ENCODE measurements at regions not wholly inside any gene's neighbourhood (a gene's known extent, or its start where the extent isn't known, plus 50 kb on each side); places are given as distances from the start of the nearest gene placed in this dataset.
"Not testable (repeated sequence)": the region's sequence is repeated elsewhere in the genome, so short reads cannot be mapped to it uniquely, and the experiment has no call there.

GRCh38 chr13:111586291-111586690 lies 265.8 kb downstream of the TEX29 start:
- no peak for DNase-seq (ENCODE audit: low spot score)

- no peak for DNase-seq (ENCODE audit: low spot score)
These were observed 266.8 kb downstream of the TEX29 start for GRCh38 chr13:111587249-111587648.

- DNase-seq (ENCODE audit: low spot score) = no peak
These were observed 268.9 kb downstream of the TEX29 start for GRCh38 chr13:111589321-111589720.

DNA sequence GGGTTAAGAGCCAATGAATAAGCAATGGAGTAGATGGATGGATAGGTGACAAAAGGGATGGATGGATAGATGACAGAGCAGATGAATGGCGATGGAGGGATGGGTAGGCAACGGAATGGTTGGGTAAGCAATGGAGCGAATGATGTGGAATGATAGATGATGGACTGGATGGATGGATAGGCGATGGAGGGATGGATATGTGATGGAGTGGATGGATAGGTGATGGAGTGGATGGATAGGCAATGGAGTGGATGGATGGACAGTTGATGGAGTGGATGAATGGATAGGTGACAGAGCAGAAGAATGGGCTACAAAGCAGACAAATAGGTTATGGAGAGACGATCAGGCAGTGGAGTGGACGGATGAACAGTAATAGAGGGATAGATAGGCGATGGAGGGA lies 269.6 kb downstream of the TEX29 start:
- DNase-seq (ENCODE audit: low spot score) = no peak

GRCh38 chr13:111590796-111591195 lies 270.4 kb downstream of the TEX29 start:
- DNase-seq (ENCODE audit: low spot score) = no peak

- DNase-seq (ENCODE audit: low spot score) = not testable (repeated sequence)
These were observed 273.0 kb downstream of the TEX29 start for GRCh38 chr13:111593490-111593889.

GRCh38 chr13:111594606-111595005 lies 274.2 kb downstream of the TEX29 start:
- no peak for DNase-seq (ENCODE audit: low spot score)

GRCh38 chr13:111595276-111595675 lies 274.8 kb downstream of the TEX29 start:
- no peak for DNase-seq (ENCODE audit: low spot score)

DNA sequence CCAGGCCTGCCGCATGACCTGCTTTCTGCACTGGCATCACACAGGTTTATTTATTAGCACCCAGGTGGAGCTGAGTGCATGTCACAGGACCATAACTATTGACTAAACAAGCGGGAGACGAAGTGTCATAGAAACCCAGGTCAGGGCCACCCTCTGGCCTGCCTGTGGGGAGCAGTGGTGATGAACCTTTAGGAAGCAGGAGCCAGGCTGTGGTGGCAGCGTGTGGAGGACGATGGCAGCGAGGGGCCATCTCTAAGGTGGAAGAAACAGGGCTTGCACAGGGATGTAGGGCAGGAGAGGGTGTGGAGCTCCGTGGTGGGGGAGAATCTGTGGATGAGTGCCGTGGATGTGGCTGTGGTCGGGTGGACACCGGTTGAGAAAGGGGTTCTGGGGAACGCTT lies 275.3 kb downstream of the TEX29 start:
- no peak for DNase-seq (ENCODE audit: low spot score)

DNA sequence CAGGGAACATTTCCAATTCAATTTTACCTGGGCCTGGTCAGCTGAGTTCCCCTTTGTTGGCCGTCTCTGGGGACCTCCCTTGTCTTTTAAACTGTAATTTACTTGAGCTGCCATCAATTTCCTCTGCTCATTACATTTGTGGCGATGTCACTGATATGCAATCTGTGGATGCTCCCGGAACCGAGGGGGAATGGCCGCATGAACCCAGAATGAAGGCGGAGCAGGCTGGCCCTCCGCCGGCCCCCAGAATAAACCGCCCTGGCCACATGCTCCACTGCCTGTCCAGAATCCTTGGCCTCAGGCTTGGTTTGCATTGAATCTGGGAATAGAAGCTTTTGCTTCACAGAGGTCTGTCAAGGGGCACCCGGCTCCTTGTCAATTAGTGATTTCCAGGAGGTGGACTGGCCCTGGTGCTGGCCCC lies 276.8 kb downstream of the TEX29 start:
- DNase-seq (ENCODE audit: low spot score) = no peak

GRCh38 chr13:111597618-111598017 lies 277.2 kb downstream of the TEX29 start:
- DNase-seq (ENCODE audit: low spot score) = no peak

DNA sequence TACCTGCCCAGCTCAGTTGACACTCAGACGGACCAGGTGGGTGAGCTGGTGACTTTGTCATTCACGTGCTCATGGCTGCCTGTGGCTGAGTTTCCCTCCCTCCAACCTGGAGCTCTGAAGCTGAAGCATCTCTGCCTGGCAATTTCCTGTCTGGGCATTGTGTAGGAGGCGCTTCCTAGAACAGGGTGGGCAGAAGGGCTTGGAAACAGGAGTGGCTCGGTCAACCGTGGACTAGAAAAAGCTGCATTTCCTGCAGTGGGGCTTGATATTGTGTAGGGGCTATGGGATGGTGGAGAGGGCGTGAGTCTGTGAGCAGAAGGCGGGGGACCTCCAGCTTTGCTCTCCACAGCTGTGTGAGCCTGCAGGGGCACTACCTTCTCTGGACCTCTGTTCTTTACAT lies 278.3 kb downstream of the TEX29 start:
- DNase-seq (ENCODE audit: low spot score) = no peak

DNA sequence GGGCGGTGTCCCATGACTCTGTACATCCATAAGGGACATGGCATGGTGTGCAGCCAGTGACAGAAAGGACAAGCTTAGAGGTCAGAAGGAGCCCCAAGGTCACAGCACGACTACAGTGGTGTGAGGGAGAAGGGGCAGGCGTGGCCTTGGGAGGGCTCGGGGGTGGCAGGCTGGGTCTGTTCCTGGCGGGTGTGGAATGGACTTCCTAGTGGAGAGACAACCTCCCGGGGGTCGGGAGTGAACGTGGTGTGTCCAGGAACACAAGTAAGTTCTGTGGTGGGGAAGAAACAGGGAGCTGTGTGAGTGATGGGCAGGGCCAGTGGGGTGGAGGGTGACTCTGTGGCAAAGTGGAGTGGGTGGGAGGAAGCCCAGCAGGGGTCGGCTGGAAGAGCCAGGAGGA lies 279.3 kb downstream of the TEX29 start:
- no peak for DNase-seq (ENCODE audit: low spot score)

GRCh38 chr13:111602874-111603273 lies 282.4 kb downstream of the TEX29 start:
- no peak for DNase-seq (ENCODE audit: low spot score)

- no peak for DNase-seq (ENCODE audit: low spot score)
These were observed 283.7 kb downstream of the TEX29 start for GRCh38 chr13:111604097-111604496.

DNA sequence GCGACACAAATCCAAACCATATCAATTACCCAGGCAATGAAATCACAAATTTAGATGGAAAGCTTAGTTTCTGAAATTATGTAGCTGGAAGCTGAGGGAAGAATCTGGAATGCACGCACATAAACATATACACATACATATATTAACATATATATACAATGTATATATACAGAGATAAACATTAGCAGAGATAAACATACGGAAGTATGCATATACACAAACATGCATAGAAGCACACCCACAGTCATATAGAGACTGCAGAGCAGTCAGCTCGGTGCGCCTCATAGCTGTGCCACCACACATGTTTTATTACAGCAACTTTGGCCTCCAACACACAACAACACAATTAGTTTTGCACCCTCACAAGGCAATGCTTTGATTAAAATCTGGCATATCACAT lies 288.1 kb downstream of the TEX29 start:
- no peak for DNase-seq (ENCODE audit: low spot score)

DNA sequence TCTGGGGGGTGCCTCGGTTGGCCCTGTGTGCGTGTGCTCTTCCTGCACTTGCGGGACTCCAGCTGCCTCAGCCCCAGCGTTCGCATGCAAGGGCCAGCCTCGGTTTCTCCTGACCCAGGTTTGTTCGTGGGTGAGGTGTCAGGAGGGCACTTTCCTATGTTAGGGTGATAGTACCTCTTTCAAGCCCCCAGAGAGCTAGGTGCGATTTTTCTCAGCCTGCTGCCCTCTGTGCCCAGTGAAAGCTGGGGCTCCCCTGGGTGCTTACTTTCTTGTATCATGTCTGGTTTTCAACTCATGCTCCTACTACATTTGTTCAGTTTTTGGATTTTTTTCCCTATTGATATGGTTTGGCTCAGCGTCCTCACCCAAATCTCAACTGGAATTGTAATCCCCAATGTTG lies 289.2 kb downstream of the TEX29 start:
- DNase-seq (ENCODE audit: low spot score) = no peak

DNA sequence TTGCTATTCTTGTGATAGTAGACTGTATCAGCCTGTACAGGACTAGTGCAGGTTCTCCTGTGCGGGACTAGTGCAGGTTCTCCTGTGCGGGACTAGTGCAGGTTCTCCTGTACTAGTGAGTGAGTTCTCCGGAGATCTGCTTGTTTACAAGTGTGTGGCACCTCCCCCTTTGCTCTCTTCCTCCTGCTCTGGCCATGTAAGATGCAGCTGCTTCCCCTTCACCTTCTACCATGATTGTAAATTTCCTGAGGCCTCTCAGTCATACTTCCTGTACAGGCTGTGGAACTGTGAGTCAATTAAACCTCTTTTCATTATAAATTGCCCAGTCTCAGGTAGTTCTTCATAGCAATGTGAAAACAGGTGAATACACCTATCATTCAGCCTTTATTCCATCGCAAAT lies 289.6 kb downstream of the TEX29 start:
- DNase-seq (ENCODE audit: low spot score) = no peak

- DNase-seq (ENCODE audit: low spot score) = no peak
These were observed 290.4 kb downstream of the TEX29 start for GRCh38 chr13:111610879-111611278.

- DNase-seq (ENCODE audit: low spot score) = no peak
These were observed 291.2 kb downstream of the TEX29 start for GRCh38 chr13:111611651-111612050.

GRCh38 chr13:111612886-111613285 lies 292.4 kb downstream of the TEX29 start:
- DNase-seq (ENCODE audit: low spot score) = no peak

GRCh38 chr13:111614009-111614408 lies 293.6 kb downstream of the TEX29 start:
- no peak for DNase-seq (ENCODE audit: low spot score)

GRCh38 chr13:111614613-111615012 lies 294.2 kb downstream of the TEX29 start:
- no peak for DNase-seq (ENCODE audit: low spot score)

DNA sequence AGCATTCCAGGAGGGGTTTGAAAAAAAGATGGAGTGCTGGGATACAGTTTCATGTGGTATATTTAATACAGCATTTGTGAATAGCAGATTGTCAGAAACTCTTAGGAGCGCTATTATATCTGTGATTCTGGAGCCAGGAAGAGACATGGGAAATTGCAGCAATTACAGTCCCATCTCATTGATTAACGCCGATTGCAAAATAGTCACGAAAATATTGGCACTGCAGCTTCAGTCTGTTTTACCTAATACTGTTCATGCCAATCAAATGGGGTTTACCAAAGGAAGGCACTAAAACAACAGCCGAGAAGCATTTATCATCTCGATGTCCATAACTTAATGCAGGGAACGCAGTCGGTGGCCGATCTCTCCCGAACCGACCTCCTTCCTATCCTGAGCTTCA lies 295.8 kb downstream of the TEX29 start:
- no peak for DNase-seq (ENCODE audit: low spot score)

DNA sequence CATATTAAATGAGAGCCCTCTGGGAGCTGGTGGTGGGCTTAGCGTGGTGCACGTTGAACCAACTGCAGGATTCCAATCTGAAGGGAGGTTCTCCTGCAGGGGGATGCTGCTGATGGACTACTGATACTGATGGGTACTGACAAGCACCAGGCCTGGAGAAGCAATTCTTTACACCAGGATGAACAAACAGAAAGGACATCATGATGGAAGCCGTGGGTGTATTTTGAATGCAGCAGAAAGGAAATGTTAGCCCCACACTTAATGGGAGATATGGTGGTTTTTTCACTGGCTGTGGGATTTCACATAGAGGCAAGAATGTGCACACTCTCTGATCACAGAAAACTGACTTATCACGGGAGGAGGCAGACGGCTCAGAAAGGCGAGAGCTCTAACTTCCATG lies 299.7 kb downstream of the TEX29 start:
- no peak for DNase-seq (ENCODE audit: low spot score)
